ENCODE measurements at regions not wholly inside any gene's neighbourhood (a gene's known extent, or its start where the extent isn't known, plus 50 kb on each side); places are given as distances from the start of the nearest gene placed in this dataset.

DNA sequence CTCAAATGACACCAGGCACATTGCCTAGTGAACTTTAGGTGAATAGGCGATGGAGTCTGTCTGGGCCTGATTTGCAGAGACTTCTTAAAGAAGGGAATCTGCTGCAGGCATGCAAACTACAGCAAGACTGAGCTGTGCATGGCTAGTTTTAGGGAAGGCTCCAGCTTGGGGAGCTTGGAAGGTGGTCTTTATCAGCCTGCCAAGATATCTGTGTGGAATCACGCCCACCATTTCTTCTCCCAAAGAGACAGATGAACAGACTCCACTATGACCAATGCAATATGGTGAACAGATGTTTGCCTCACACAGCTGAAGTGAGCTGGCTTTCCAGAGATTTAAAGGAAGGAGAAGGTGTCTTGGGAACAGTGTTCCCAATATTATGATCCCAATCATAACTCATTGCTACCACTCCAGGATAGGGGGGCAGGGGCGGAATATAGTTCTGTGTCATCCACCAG lies 129.0 kb upstream of the HMHB1 start (continued):
- TF ChIP-seq, protein P1, sequence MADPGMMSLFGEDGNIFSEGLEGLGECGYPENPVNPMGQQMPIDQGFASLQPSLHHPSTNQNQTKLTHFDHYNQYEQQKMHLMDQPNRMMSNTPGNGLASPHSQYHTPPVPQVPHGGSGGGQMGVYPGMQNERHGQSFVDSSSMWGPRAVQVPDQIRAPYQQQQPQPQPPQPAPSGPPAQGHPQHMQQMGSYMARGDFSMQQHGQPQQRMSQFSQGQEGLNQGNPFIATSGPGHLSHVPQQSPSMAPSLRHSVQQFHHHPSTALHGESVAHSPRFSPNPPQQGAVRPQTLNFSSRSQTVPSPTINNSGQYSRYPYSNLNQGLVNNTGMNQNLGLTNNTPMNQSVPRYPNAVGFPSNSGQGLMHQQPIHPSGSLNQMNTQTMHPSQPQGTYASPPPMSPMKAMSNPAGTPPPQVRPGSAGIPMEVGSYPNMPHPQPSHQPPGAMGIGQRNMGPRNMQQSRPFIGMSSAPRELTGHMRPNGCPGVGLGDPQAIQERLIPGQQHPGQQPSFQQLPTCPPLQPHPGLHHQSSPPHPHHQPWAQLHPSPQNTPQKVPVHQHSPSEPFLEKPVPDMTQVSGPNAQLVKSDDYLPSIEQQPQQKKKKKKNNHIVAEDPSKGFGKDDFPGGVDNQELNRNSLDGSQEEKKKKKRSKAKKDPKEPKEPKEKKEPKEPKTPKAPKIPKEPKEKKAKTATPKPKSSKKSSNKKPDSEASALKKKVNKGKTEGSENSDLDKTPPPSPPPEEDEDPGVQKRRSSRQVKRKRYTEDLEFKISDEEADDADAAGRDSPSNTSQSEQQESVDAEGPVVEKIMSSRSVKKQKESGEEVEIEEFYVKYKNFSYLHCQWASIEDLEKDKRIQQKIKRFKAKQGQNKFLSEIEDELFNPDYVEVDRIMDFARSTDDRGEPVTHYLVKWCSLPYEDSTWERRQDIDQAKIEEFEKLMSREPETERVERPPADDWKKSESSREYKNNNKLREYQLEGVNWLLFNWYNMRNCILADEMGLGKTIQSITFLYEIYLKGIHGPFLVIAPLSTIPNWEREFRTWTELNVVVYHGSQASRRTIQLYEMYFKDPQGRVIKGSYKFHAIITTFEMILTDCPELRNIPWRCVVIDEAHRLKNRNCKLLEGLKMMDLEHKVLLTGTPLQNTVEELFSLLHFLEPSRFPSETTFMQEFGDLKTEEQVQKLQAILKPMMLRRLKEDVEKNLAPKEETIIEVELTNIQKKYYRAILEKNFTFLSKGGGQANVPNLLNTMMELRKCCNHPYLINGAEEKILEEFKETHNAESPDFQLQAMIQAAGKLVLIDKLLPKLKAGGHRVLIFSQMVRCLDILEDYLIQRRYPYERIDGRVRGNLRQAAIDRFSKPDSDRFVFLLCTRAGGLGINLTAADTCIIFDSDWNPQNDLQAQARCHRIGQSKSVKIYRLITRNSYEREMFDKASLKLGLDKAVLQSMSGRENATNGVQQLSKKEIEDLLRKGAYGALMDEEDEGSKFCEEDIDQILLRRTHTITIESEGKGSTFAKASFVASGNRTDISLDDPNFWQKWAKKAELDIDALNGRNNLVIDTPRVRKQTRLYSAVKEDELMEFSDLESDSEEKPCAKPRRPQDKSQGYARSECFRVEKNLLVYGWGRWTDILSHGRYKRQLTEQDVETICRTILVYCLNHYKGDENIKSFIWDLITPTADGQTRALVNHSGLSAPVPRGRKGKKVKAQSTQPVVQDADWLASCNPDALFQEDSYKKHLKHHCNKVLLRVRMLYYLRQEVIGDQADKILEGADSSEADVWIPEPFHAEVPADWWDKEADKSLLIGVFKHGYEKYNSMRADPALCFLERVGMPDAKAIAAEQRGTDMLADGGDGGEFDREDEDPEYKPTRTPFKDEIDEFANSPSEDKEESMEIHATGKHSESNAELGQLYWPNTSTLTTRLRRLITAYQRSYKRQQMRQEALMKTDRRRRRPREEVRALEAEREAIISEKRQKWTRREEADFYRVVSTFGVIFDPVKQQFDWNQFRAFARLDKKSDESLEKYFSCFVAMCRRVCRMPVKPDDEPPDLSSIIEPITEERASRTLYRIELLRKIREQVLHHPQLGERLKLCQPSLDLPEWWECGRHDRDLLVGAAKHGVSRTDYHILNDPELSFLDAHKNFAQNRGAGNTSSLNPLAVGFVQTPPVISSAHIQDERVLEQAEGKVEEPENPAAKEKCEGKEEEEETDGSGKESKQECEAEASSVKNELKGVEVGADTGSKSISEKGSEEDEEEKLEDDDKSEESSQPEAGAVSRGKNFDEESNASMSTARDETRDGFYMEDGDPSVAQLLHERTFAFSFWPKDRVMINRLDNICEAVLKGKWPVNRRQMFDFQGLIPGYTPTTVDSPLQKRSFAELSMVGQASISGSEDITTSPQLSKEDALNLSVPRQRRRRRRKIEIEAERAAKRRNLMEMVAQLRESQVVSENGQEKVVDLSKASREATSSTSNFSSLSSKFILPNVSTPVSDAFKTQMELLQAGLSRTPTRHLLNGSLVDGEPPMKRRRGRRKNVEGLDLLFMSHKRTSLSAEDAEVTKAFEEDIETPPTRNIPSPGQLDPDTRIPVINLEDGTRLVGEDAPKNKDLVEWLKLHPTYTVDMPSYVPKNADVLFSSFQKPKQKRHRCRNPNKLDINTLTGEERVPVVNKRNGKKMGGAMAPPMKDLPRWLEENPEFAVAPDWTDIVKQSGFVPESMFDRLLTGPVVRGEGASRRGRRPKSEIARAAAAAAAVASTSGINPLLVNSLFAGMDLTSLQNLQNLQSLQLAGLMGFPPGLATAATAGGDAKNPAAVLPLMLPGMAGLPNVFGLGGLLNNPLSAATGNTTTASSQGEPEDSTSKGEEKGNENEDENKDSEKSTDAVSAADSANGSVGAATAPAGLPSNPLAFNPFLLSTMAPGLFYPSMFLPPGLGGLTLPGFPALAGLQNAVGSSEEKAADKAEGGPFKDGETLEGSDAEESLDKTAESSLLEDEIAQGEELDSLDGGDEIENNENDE (IDR thresholded peaks at IDR 0.05; ENCODE audit: insufficient replicate concordance, low read length) = no peak
- TF ChIP-seq EZH2 (IDR thresholded peaks at IDR 0.05; ENCODE audit: low read depth, low read length, severe bottlenecking) = no peak
- TF ChIP-seq, protein P2, sequence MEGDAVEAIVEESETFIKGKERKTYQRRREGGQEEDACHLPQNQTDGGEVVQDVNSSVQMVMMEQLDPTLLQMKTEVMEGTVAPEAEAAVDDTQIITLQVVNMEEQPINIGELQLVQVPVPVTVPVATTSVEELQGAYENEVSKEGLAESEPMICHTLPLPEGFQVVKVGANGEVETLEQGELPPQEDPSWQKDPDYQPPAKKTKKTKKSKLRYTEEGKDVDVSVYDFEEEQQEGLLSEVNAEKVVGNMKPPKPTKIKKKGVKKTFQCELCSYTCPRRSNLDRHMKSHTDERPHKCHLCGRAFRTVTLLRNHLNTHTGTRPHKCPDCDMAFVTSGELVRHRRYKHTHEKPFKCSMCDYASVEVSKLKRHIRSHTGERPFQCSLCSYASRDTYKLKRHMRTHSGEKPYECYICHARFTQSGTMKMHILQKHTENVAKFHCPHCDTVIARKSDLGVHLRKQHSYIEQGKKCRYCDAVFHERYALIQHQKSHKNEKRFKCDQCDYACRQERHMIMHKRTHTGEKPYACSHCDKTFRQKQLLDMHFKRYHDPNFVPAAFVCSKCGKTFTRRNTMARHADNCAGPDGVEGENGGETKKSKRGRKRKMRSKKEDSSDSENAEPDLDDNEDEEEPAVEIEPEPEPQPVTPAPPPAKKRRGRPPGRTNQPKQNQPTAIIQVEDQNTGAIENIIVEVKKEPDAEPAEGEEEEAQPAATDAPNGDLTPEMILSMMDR (IDR thresholded peaks at IDR 0.05; ENCODE audit: control extremely low read depth in 1 of 3, insufficient read depth in 1 of 3, low read depth in 1 of 3, low read length in 3 of 3) = no peak
- no peak for TF ChIP-seq CREB1 (IDR thresholded peaks at IDR 0.05)
- TF ChIP-seq, protein P3, sequence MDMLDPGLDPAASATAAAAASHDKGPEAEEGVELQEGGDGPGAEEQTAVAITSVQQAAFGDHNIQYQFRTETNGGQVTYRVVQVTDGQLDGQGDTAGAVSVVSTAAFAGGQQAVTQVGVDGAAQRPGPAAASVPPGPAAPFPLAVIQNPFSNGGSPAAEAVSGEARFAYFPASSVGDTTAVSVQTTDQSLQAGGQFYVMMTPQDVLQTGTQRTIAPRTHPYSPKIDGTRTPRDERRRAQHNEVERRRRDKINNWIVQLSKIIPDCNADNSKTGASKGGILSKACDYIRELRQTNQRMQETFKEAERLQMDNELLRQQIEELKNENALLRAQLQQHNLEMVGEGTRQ (IDR thresholded peaks at IDR 0.05; ENCODE audit: low read length) = no peak
- no peak for TF ChIP-seq CEBPB (IDR thresholded peaks at IDR 0.05; ENCODE audit: low read depth, low read length)
- TF ChIP-seq KDM1A (IDR thresholded peaks at IDR 0.05; ENCODE audit: borderline replicate concordance, low read length) = no peak
- no peak for TF ChIP-seq RAD21 (IDR thresholded peaks at IDR 0.05 in 1 of 2, conservative IDR thresholded peaks at IDR 0.05 in 1 of 2; ENCODE audit: low read depth in 2 of 2, low read length in 2 of 2)
